Keratinocyte (primary cell): ENCODE measurements at regions not wholly inside any gene's neighbourhood (a gene's known extent, or its start where the extent isn't known, plus 50 kb on each side); places are given as distances from the start of the nearest gene placed in this dataset.

Experiments used
- EZH2 ChIP-seq: IDR thresholded peaks from one replicate; pipeline ENCODE4 v1.6.1; 2012; ENCODE audit warnings: inconsistent platforms, mild to moderate bottlenecking, low read length, moderate library complexity
- TF ChIP-seq, protein P1 (sequence below), 3 experiments: IDR thresholded peaks in 1 of 3; conservative IDR thresholded peaks in 1 of 3; optimal IDR thresholded peaks in 1 of 3; 2 replicates in 2 of 3; 3 replicates in 1 of 3; pipeline versions ENCODE3 to v1.5.1; 2011; ENCODE audit warnings: low read length in 3 of 3, mild to moderate bottlenecking in 3 of 3, moderate library complexity in 2 of 3, control low read depth in 1 of 3, inconsistent platforms in 1 of 3; ENCODE audit not compliant: insufficient read depth in 2 of 3; ENCODE audit errors: extremely low read depth in 1 of 3

DNA sequence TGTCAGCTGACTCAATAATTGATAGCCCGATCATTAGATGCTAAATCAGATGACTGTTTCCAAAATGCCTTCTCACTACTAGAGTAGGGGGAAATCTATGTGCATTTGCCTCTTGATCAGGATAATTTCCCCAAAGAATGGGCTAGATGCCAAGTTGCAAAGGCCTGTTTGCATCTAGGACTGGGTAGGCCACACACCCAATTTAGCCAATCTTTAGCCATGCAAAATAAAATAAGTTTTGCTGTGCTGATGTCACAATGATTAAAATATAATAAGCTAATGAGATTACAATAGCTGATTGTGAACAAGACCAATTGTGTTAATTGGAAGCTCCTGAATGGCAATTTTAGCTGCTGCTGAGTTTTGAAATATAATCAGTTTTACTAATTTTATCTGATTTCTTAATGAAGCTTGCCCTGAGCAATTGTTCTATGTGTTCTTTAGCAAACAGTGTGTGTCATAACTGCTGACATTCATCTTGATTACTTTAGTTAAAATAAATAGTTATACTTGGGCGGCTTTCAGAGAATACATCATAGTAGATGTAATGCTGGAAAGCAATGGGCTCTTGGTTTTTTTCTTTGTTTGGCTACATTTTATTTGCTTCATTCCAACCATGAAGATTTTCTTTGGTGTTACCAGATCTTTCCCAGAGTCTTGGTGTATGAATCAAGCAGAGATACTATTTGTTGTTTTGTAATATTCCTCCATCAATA lies 973.2 kb upstream of the SLC35B3 start:
- TF ChIP-seq, protein P1, sequence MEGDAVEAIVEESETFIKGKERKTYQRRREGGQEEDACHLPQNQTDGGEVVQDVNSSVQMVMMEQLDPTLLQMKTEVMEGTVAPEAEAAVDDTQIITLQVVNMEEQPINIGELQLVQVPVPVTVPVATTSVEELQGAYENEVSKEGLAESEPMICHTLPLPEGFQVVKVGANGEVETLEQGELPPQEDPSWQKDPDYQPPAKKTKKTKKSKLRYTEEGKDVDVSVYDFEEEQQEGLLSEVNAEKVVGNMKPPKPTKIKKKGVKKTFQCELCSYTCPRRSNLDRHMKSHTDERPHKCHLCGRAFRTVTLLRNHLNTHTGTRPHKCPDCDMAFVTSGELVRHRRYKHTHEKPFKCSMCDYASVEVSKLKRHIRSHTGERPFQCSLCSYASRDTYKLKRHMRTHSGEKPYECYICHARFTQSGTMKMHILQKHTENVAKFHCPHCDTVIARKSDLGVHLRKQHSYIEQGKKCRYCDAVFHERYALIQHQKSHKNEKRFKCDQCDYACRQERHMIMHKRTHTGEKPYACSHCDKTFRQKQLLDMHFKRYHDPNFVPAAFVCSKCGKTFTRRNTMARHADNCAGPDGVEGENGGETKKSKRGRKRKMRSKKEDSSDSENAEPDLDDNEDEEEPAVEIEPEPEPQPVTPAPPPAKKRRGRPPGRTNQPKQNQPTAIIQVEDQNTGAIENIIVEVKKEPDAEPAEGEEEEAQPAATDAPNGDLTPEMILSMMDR (optimal IDR thresholded peaks at IDR 0.05 in 1 of 3, IDR thresholded peaks at IDR 0.05 in 1 of 3, conservative IDR thresholded peaks at IDR 0.05 in 1 of 3; ENCODE audit: extremely low read depth in 1 of 3, insufficient read depth in 2 of 3, low read length in 3 of 3): no peak
- no peak for TF ChIP-seq EZH2
